HEK293T (cell line): ENCODE measurements at regions not wholly inside any gene's neighbourhood (a gene's known extent, or its start where the extent isn't known, plus 50 kb on each side); places are given as distances from the start of the nearest gene placed in this dataset.

Experiments
- ARNT ChIP-seq: fragments of 450-650 bp; IDR thresholded peaks from 2 replicates; pipeline ENCODE4 v1.6.1; 2017; ENCODE audit warnings: mild to moderate bottlenecking
- BHLHE40 ChIP-seq: fragments of 450-650 bp; IDR thresholded peaks from 2 replicates; pipeline ENCODE4 v1.6.1; 2016; ENCODE audit warnings: mild to moderate bottlenecking, moderate library complexity, borderline replicate concordance
- CTBP1 ChIP-seq: fragments of 450-650 bp; IDR thresholded peaks from 2 replicates; pipeline ENCODE4 v1.6.1; 2016; ENCODE audit warnings: borderline replicate concordance
- ELF4 ChIP-seq: fragments of 450-650 bp; IDR thresholded peaks from 2 replicates; pipeline ENCODE4 v1.6.1; 2017; ENCODE audit warnings: antibody characterized with exemption
- FOXA1 ChIP-seq: fragments of 450-650 bp; IDR thresholded peaks from 2 replicates; pipeline ENCODE4 v1.6.1; 2016; ENCODE audit warnings: mild to moderate bottlenecking
- FOXM1 ChIP-seq: fragments of 450-650 bp; IDR thresholded peaks from 2 replicates; pipeline ENCODE4 v1.6.1; 2017; ENCODE audit warnings: mild to moderate bottlenecking, borderline replicate concordance
- NFRKB ChIP-seq: fragments of 450-650 bp; IDR thresholded peaks from 2 replicates; pipeline ENCODE4 v1.6.1; 2016; ENCODE audit warnings: mild to moderate bottlenecking, moderate library complexity
- PKNOX1 ChIP-seq: fragments of 450-650 bp; IDR thresholded peaks from 2 replicates; pipeline ENCODE4 v1.6.1; 2016

- TF ChIP-seq FOXM1 (no peak), PKNOX1 (no peak), FOXA1 (no peak), ARNT (no peak), BHLHE40 (no peak), CTBP1 (no peak), ELF4 (no peak), NFRKB (no peak)
Measured at GRCh38 chr5:60312098-60312497, 387.9 kb downstream of the DEPDC1B start.
